Erythroblast (primary cell): ENCODE measurements at regions not wholly inside any gene's neighbourhood (a gene's known extent, or its start where the extent isn't known, plus 50 kb on each side); places are given as distances from the start of the nearest gene placed in this dataset.

Experiments
- DNase-seq, 2 experiments: peaks; one replicate each; lab custom pipeline; 2025; lab: John Stamatoyannopoulos, UW
- GATA1 ChIP-seq: IDR thresholded peaks from 2 replicates; pipeline ENCODE4 v1.6.1; 2011; ENCODE audit warnings: low read depth, mild to moderate bottlenecking, control low read depth, low read length, moderate library complexity
- POLR2A ChIP-seq: IDR thresholded peaks from 2 replicates; pipeline ENCODE4 v1.6.1; 2011; ENCODE audit warnings: mild to moderate bottlenecking, low read length

- DNase-seq, result no peak
- TF ChIP-seq POLR2A (no peak), GATA1 (no peak)
Observed at GRCh38 chr5:19297934-19298333, 690.1 kb downstream of the CDH18 start.

GRCh38 chr5:19301271-19301670, 686.7 kb downstream of the CDH18 start:
- DNase-seq, result no peak
- TF ChIP-seq POLR2A, result no peak
- TF ChIP-seq GATA1, result no peak

GRCh38 chr5:19314840-19315239, 673.2 kb downstream of the CDH18 start:
- no peak for TF ChIP-seq GATA1
- TF ChIP-seq POLR2A, result no peak
- no peak for DNase-seq

GRCh38 chr5:19319252-19319651, 668.7 kb downstream of the CDH18 start:
- DNase-seq, result no peak
- TF ChIP-seq POLR2A, result no peak

- TF ChIP-seq POLR2A (no peak), GATA1 (no peak)
- no peak for DNase-seq
Observed at GRCh38 chr5:19322716-19323485, 665.1 kb downstream of the CDH18 start.

GRCh38 chr5:19334278-19334677, 653.7 kb downstream of the CDH18 start:
- DNase-seq, result no peak
- TF ChIP-seq POLR2A (no peak), GATA1 (no peak)

GRCh38 chr5:19342942-19343341, 645.1 kb downstream of the CDH18 start:
- no peak for DNase-seq
- no peak for TF ChIP-seq GATA1
- TF ChIP-seq POLR2A, result no peak

- TF ChIP-seq GATA1 (no peak), POLR2A (no peak)
- DNase-seq, result no peak
Observed at GRCh38 chr5:19352120-19352519, 635.9 kb downstream of the CDH18 start.

GRCh38 chr5:19369048-19369447, 619.0 kb downstream of the CDH18 start:
- TF ChIP-seq POLR2A (no peak), GATA1 (no peak)
- DNase-seq, result no peak

GRCh38 chr5:19369561-19369960, 618.4 kb downstream of the CDH18 start:
- TF ChIP-seq GATA1 (no peak), POLR2A (no peak)
- DNase-seq, result no peak

- TF ChIP-seq GATA1 (no peak), POLR2A (no peak)
- no peak for DNase-seq
Observed at GRCh38 chr5:19370655-19371386, 617.2 kb downstream of the CDH18 start.

GRCh38 chr5:19388391-19388790, 599.6 kb downstream of the CDH18 start:
- no peak for TF ChIP-seq GATA1
- no peak for TF ChIP-seq POLR2A
- no peak for DNase-seq

GRCh38 chr5:19401032-19401431, 587.0 kb downstream of the CDH18 start:
- no peak for DNase-seq
- TF ChIP-seq POLR2A (no peak), GATA1 (no peak)

GRCh38 chr5:19406576-19407365, 581.2 kb downstream of the CDH18 start:
- DNase-seq, result no peak

More at GRCh38 chr5:19406576-19407365, 581.2 kb downstream of the CDH18 start:
- TF ChIP-seq POLR2A, result no peak
- no peak for TF ChIP-seq GATA1
